ENCODE measurements at regions not wholly inside any gene's neighbourhood (a gene's known extent, or its start where the extent isn't known, plus 50 kb on each side); places are given as distances from the start of the nearest gene placed in this dataset.

DNA sequence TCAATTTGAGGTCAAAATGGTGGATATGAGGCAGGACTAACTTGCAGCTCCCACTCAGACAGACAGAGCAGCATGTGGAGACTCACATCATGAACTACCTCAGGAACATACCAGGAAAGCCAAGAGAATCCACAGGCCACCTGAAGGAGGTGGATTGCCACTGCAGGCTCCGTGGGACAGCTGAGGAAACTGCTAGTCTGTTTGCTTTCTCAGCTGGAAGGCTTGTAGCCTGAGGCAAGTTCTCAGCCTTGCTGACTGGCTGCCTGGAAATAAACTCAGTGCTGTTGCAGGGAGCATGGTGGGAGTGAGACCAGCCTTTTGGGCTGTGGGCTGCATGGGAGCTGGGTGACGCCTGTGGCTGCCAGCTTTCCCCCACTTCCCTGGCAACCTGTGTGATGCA is 202.9 kb downstream of the ZNF248 start:
- TF ChIP-seq FOXM1 (IDR thresholded peaks at IDR 0.05; ENCODE audit: borderline replicate concordance) (no peak), FOXA1 (IDR thresholded peaks at IDR 0.05) (no peak), TARDBP (IDR thresholded peaks at IDR 0.05) (no peak), NFRKB (IDR thresholded peaks at IDR 0.05) (no peak), CTBP1 (IDR thresholded peaks at IDR 0.05; ENCODE audit: borderline replicate concordance) (no peak), SP1 (IDR thresholded peaks at IDR 0.05) (no peak), BHLHE40 (IDR thresholded peaks at IDR 0.05; ENCODE audit: borderline replicate concordance) (no peak)
